Astrocyte of the cerebellum (primary cell): ENCODE measurements at regions not wholly inside any gene's neighbourhood (a gene's known extent, or its start where the extent isn't known, plus 50 kb on each side); places are given as distances from the start of the nearest gene placed in this dataset.

Experiments used
- DNase-seq: peaks from one replicate; pipeline ENCODE4 v3.0.0-alpha.2; 2011; ENCODE audit warnings: low read depth
- H3K4me3 ChIP-seq: 2 replicates; pipeline ENCODE4 v1.5.1; 2011; ENCODE audit warnings: mild to moderate bottlenecking, low read depth, low read length, moderate library complexity
- CTCF ChIP-seq: IDR thresholded peaks from 2 replicates; pipeline ENCODE4 v1.5.1; 2012; ENCODE audit warnings: low read length, low read depth, moderate library complexity, mild to moderate bottlenecking; ENCODE audit errors: missing control alignments
- in situ Hi-C: cut with HindIII; loops from 2 replicates; pipeline ENCODE4 v1.10.0; 2017; ENCODE audit warnings: low sequenced_read_pairs

- no peak for DNase-seq
- in situ Hi-C loops: no loop called here
- no peak overlapping the region for H3K4me3 ChIP-seq
- TF ChIP-seq CTCF: no peak
These were observed 1106.2 kb downstream of the XPNPEP1 start for GRCh38 chr10:108817135-108817534.

- no peak for TF ChIP-seq CTCF
- no peak overlapping the region for H3K4me3 ChIP-seq
- DNase-seq: no peak
- in situ Hi-C loops: no loop called here
These were observed 1110.4 kb downstream of the XPNPEP1 start for GRCh38 chr10:108812906-108813305.

- no peak for DNase-seq
- H3K4me3 ChIP-seq: no peak overlapping the region
- in situ Hi-C loops: no loop called here
- no peak for TF ChIP-seq CTCF
These were observed 1111.0 kb downstream of the XPNPEP1 start for GRCh38 chr10:108812296-108812695.

- H3K4me3 ChIP-seq: no peak overlapping the region
- TF ChIP-seq CTCF: no peak
- DNase-seq: no peak
- in situ Hi-C loops: no loop called here
These were observed 1115.1 kb downstream of the XPNPEP1 start for GRCh38 chr10:108808228-108808627.

- no peak overlapping the region for H3K4me3 ChIP-seq
- TF ChIP-seq CTCF: no peak
- in situ Hi-C loops: no loop called here
- DNase-seq: peak; percentile 57
These were observed 1121.4 kb downstream of the XPNPEP1 start for GRCh38 chr10:108801775-108802517.

- TF ChIP-seq CTCF: no peak
- no peak overlapping the region for H3K4me3 ChIP-seq
- in situ Hi-C loops: no loop called here
- DNase-seq: no peak
These were observed 1122.1 kb downstream of the XPNPEP1 start for GRCh38 chr10:108801220-108801619.
